HG02798 (cell line): ENCODE measurements at regions not wholly inside any gene's neighbourhood (a gene's known extent, or its start where the extent isn't known, plus 50 kb on each side); places are given as distances from the start of the nearest gene placed in this dataset.

Source experiments
- ATAC-seq: cut with Tn5 transposase; IDR thresholded peaks from one replicate; pipeline ENCODE4 v1.9.1; 2021; ENCODE audit warnings: mild to moderate bottlenecking; ENCODE audit not compliant: unreplicated experiment, poor library complexity

DNA sequence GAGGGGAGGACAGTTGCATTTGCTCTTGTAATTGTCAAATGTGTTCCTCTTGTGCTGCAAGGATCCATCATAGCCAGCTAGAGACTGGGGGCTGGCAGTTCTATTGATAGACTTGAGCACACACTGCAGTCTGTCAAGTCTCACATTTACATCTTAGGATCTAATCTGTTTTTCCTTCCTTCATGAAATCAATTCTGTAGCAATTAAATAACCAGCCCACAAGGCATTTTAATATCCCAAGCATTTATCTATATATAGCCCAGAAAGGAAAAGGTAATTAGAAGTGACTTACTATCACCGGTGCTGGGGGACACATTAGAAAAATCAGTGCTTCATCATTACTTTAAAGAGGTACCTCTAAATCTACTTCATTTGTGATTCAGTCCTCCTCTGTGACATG lies 143.0 kb upstream of the STXBP5 start:
- ATAC-seq, result no peak

DNA sequence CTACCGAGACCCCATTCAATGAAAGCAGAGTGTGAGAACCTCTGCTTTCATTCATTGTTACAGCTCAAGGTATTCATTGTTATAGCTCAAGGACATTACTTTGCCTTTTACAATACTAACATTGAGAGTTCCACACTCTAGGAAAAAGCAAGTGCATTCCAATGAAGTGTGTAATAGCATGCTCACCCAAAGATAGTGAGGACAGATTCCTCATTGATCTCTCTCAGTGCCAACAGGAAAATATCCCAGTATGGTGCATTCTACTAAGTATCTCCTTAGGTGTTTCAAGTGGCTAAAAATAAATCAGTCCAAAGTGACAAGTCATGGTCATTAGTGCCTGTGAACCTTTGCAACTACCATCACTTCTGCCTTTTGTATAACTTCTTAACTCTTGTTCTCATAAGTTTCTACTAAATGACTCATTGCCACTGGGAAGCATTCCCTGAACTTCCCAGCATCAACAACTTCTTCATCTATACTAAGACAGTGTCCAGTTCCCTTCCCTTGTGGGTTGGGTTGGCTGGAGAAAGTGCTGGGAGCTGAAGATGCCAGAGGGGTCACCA lies 140.7 kb upstream of the STXBP5 start:
- ATAC-seq, result no peak

GRCh38 chr6:147065786-147066185 lies 138.4 kb upstream of the STXBP5 start:
- no peak for ATAC-seq

GRCh38 chr6:147067184-147067583 lies 137.0 kb upstream of the STXBP5 start:
- no peak for ATAC-seq

DNA sequence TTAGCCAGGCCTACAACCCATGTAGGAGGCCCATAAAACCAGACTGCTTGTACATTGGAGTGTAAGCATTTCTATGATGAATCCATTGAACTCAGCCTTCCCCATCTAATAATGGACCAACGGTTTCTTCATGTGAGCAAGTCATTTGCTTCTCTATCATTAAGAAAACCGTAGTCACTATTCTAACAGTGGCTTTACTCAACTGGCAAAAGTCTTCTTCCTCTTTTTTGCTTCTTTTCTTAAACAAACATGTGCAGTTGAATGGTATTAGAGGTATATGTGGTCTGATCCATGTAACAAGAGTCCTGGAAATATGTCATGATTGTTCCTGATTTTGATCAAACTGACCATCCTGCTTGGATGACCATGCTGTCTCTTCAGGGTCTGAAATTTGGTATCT lies 132.4 kb upstream of the STXBP5 start:
- no peak for ATAC-seq

DNA sequence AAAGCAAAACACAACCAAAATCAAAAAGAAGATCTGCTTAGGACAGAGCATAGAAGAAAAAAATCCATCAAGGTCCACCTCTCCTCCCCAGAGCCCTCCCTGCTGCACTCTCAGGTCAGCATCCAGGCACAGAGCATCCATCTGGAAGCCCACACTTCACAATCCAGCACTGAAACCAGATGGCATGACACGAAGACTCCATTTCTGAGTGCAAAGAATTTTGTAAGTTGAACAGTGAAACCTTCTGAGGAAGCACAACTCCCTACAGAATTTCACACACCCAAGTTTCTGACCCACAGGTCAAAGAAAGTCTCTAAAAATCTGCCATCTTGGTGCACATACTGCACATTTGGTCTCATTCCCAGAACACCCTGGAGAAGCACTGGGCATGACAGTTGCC lies 128.8 kb upstream of the STXBP5 start:
- no peak for ATAC-seq

- no peak for ATAC-seq
Observed at GRCh38 chr6:147077251-147077650, 127.0 kb upstream of the STXBP5 start.

GRCh38 chr6:147078106-147078505 lies 126.1 kb upstream of the STXBP5 start:
- ATAC-seq, result no peak

GRCh38 chr6:147078602-147079001 lies 125.6 kb upstream of the STXBP5 start:
- ATAC-seq, result no peak

- no peak for ATAC-seq
Observed at GRCh38 chr6:147080225-147080624, 124.0 kb upstream of the STXBP5 start.

DNA sequence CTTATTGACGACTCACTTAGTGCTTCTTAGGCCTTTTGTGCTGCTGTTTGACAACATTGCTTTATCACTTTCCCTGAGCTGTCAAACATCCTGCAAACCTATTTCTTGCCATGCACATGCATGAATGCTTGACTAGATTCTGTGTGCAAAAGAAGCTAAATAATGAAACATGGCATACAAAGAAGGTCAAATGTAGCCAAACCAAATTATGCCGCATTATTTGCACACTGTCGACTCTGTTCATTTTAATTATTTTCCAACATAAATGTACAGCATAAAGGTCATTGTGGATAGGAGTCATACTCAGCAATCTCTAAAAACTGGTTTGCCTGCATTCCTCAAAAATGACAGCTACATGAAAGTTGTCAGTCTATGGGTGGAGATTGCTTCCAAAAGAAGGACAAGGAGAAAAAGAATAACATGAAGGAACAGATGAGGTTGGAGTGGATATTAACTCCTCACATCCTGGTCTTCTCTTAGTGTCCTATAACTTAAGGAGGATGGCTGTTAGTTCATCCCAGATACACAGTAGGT lies 123.1 kb upstream of the STXBP5 start:
- ATAC-seq, result no peak

GRCh38 chr6:147087641-147088040 lies 116.6 kb upstream of the STXBP5 start:
- no peak for ATAC-seq

DNA sequence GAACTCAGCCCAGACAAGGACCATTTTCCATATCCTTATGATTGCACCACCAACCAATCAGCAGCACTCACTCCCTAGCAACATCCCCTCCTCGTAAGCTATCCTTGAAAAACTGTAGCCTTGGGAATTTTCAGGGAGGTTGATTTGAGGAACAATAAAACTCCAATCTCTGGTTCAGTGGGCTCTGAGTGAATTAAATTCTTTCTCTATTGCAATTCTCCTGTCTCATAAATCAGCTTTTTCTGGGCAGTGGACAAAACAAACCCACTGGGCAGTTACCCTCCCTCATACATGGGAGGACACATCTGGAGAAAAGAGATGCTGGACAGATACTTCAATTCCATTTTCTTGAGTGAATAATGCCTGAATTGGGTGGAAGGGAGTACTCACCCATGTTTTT lies 115.4 kb upstream of the STXBP5 start:
- ATAC-seq, result no peak

- no peak for ATAC-seq
Observed at GRCh38 chr6:147095316-147095715, 108.9 kb upstream of the STXBP5 start.

- ATAC-seq, result no peak
Observed at GRCh38 chr6:147099974-147100373, 104.2 kb upstream of the STXBP5 start.

- no peak for ATAC-seq
Observed at GRCh38 chr6:147103007-147103406, 101.2 kb upstream of the STXBP5 start.

GRCh38 chr6:147103694-147104093 lies 100.5 kb upstream of the STXBP5 start:
- no peak for ATAC-seq

DNA sequence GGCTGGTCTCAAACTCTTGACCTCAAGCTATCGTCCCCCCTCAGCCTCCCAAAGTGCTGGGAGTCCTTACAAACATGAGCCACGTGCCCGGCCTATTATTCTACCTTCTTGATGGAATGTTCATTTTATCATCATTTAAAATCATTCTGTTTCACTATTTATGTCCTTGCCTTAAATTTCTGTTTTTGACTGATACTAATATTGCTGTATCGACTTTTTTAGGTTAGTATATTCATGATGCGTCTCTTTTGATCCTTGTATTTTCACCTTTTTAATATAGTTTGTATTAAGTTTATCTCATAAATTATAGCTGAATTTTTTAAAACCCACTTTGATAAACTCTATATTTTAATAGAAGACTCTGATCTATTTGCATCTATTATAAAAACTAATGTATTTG lies 98.4 kb upstream of the STXBP5 start:
- ATAC-seq, result no peak

DNA sequence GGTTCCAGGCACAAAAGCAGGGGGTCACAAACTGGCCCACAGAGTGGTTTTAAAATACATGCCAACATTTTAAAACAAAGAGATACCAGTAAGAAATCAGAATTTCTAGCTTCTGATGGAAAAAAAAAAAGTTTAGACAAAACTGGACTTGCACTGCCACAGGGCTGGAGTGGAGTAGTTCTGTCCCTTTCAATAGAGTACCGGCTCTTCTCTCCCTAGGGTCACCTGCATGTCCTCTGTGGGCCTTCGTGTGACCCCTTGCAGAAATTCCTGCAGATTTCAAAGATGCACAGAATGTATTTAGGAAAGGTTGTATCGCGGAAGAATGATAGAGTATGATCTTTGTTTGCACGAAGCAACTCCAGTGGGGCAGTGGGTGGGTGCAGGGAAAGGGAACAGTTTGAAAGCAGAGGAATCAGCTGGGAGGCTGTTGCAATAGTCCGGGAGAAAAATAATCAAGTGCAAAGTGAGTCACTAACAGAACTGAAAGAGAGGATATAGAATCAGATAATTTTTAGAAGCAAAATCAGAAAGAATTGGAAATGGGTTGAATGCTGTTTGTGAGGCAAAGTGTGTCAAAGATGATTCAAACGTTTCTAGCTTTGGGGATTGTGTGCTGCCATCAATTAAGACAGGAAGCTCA lies 97.3 kb upstream of the STXBP5 start:
- no peak for ATAC-seq

- ATAC-seq, result no peak
Observed at GRCh38 chr6:147108259-147108910, 95.8 kb upstream of the STXBP5 start.

DNA sequence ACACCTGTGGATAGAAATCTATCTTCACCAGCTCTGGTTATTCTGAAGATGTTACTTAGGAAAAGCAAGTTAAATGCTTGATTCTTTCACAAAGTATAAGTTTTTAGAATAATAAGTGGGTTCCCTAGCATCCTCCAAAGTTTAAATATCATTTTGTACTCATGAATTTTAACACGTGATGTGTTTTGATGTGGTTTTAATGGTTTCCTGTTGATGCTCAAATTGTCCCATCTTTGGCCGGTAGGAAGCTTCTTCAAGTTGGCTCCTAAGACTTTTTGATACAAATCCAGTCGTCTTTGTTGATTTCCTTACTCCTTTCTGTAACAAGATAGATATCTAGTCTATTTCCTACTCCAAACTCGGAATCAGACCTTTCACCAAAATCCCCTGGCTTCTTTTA lies 94.5 kb upstream of the STXBP5 start:
- no peak for ATAC-seq

GRCh38 chr6:147116056-147116455 lies 88.2 kb upstream of the STXBP5 start:
- ATAC-seq, result no peak
